ENCODE measurements at regions not wholly inside any gene's neighbourhood (a gene's known extent, or its start where the extent isn't known, plus 50 kb on each side); places are given as distances from the start of the nearest gene placed in this dataset.

DNA sequence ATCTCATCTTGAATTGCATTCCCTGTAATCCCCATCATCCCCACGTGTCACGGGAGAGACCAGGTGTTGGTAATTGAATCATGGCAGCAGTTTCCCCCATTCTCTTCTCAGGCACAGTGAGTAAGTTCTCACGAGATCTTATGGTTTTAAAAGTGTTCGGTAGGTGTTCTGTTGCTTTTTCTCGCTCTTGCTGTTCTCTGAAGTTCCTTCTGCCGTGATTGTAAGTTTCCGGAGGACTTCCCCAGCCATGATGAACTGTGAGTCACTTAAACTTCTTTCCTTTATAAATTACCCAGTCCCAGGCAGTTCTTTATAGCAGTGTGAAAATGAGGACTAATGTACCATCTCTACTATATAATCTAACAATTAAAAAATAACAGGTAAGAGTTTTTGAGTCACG, 409.9 kb upstream of the NRXN1 start:
- Histone ChIP-seq H3K4me1 (replicated peaks; ENCODE audit: insufficient read depth) (no peaks in the 10 kb centered on the region), H3F3A (ENCODE audit: insufficient read depth, low read depth) (no peaks in the 10 kb centered on the region), H4K20me1 (ENCODE audit: insufficient read depth) (no peaks in the 10 kb centered on the region; the same call in 1 of the 2 replicates), H3K36me3 (ENCODE audit: low read depth) (no peaks in the 10 kb centered on the region), H3K27ac (no peak overlapping the region), H3K9me2 (ENCODE audit: insufficient read depth) (0 out of 2 replicates have a peak, but pooled peaks cover 3% of the 10 kb centered on the region), H3K4me2 (no peak overlapping the region), H3K9me3 (ENCODE audit: insufficient read depth, low read depth) (no peaks in the 10 kb centered on the region), H3K79me2 (ENCODE audit: low read depth) (no peaks in the 10 kb centered on the region), H3K4me3 (no peak overlapping the region), H3K27me3 (ENCODE audit: insufficient read depth, low read depth) (no peaks in the 10 kb centered on the region), H2AFZ (peak overlapping the region; percentile 57; the same call in 1 of the 2 replicates)
- ChIA-PET CTCF (no interaction called here), POLR2A (ENCODE audit: unreplicated experiment) (no interaction called here)
- no TSS peak for BruUV-seq (replicated peaks)
- no peak for DNase-seq
- TF ChIP-seq CTCF (conservative IDR thresholded peaks at IDR 0.05) (no peak), EZH2 (IDR thresholded peaks at IDR 0.05; ENCODE audit: low read depth) (no peak)
- intact Hi-C loops (cut with micrococcal nuclease; ENCODE audit: unreplicated experiment), result no loop called here

- no peak overlapping the region for H3K4me3 ChIP-seq
- no peaks in the 10 kb centered on the region for H3K27me3 ChIP-seq (ENCODE audit: insufficient read depth, low read depth)
- no peaks in the 10 kb centered on the region for H3K36me3 ChIP-seq (ENCODE audit: low read depth)
- peak in 1 of 2 experiments; percentile 34 for DNase-seq
- ChIA-PET CTCF (no interaction called here), POLR2A (ENCODE audit: unreplicated experiment) (no interaction called here)
- TF ChIP-seq CTCF (conservative IDR thresholded peaks at IDR 0.05), result no peak
- TF ChIP-seq EZH2 (IDR thresholded peaks at IDR 0.05; ENCODE audit: low read depth), result no peak
- no peaks in the 10 kb centered on the region for H3K9me2 ChIP-seq (ENCODE audit: insufficient read depth)
- H3K4me2 ChIP-seq, result no peak overlapping the region
- no peaks in the 10 kb centered on the region for H3F3A ChIP-seq (ENCODE audit: insufficient read depth, low read depth)
- no peaks in the 10 kb centered on the region for H3K79me2 ChIP-seq (ENCODE audit: low read depth)
- intact Hi-C loops (cut with micrococcal nuclease; ENCODE audit: unreplicated experiment), result no loop called here
- H3K27ac ChIP-seq, result no peak overlapping the region
- no TSS peak for BruUV-seq (replicated peaks)
- H3K9me3 ChIP-seq (ENCODE audit: insufficient read depth, low read depth), result no peaks in the 10 kb centered on the region
- no peaks in the 10 kb centered on the region for H4K20me1 ChIP-seq (ENCODE audit: insufficient read depth)
- H2AFZ ChIP-seq, result no peak overlapping the region
- H3K4me1 ChIP-seq (replicated peaks; ENCODE audit: insufficient read depth), result no peaks in the 10 kb centered on the region
Measured at GRCh38 chr2:51424418-51424817, 392.5 kb upstream of the NRXN1 start.

DNA sequence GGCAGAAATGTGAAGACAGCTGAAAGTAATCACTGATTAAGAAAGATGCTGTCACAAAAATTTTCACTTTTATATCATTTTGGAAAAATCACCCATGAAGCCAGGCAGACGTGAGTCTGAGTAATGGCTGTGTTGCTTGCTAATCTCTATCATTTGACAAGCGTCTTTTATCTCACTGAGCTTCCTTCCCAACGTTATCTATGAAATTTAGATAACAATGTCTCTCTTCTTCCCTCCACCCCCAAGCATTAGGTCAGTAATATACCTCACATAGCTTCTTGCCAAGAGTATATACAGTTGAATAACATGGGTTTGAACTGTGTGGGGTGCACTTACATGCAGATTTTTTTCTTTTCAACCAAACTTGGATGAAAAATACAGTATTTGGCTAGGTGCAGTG, 388.6 kb upstream of the NRXN1 start:
- no peaks in the 10 kb centered on the region for H4K20me1 ChIP-seq (ENCODE audit: insufficient read depth)
- H3K36me3 ChIP-seq (ENCODE audit: low read depth), result no peaks in the 10 kb centered on the region
- H3K27ac ChIP-seq, result no peak overlapping the region
- H3K27me3 ChIP-seq (ENCODE audit: insufficient read depth, low read depth), result no peaks in the 10 kb centered on the region
- CTCF ChIA-PET, result no interaction called here
- no peak overlapping the region for H2AFZ ChIP-seq
- H3K4me3 ChIP-seq, result no peak overlapping the region
- no peaks in the 10 kb centered on the region for H3K9me3 ChIP-seq (ENCODE audit: insufficient read depth, low read depth)
- intact Hi-C loops (cut with micrococcal nuclease; ENCODE audit: unreplicated experiment), result no loop called here
- H3K79me2 ChIP-seq (ENCODE audit: low read depth), result no peaks in the 10 kb centered on the region
- H3F3A ChIP-seq (ENCODE audit: insufficient read depth, low read depth), result no peaks in the 10 kb centered on the region
- no peaks in the 10 kb centered on the region for H3K4me1 ChIP-seq (replicated peaks; ENCODE audit: insufficient read depth)
- TF ChIP-seq EZH2 (IDR thresholded peaks at IDR 0.05; ENCODE audit: low read depth) (no peak), CTCF (conservative IDR thresholded peaks at IDR 0.05) (no peak)
- no peak overlapping the region for H3K4me2 ChIP-seq
- POLR2A ChIA-PET (ENCODE audit: unreplicated experiment), result no interaction called here
- no peaks in the 10 kb centered on the region for H3K9me2 ChIP-seq (ENCODE audit: insufficient read depth)
- DNase-seq, result peak in 1 of 2 experiments; percentile 32
- BruUV-seq (replicated peaks), result no TSS peak

Data from PC-9 (cell line).